ENCODE measurements at regions not wholly inside any gene's neighbourhood (a gene's known extent, or its start where the extent isn't known, plus 50 kb on each side); places are given as distances from the start of the nearest gene placed in this dataset.

DNA sequence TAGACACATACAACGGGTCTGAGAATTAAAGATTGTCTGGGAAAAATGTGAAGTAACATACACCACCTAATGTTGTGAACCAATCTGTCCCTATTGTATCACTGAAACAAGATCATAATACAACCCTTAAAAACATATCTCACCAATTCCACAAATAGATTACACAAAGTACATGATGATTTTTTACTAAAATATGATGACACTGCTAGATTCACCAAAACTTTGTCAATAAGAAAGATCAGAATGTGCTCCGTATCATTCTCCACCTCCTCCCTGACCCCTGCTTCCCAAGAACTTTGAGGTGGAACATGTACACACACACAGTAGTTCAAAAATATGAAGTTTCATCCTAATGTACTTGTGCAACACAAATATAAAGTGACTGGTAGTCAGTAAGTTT lies 862.0 kb downstream of the PCDH18 start:
- DNase-seq (ENCODE audit: low read depth in 3 of 3) = no peak

DNA sequence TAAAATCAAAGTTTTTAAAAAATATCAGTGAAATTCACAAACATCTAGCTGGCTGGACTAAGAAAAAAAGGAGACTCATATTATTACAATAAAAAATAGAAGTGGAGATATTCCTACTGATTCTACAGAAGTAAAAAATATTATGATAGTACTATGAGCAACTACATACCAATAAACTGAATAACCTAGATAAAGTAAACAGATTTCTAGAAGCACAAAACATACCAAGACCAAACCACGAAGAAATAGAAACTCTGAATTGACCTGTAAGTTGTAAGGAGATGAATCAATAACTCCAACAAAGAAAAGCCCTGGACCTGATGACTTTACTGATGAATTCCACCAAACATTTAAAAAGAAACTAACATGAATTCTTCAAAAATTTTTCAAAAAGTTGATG lies 867.3 kb downstream of the PCDH18 start:
- DNase-seq (ENCODE audit: low read depth in 3 of 3) = no peak

DNA sequence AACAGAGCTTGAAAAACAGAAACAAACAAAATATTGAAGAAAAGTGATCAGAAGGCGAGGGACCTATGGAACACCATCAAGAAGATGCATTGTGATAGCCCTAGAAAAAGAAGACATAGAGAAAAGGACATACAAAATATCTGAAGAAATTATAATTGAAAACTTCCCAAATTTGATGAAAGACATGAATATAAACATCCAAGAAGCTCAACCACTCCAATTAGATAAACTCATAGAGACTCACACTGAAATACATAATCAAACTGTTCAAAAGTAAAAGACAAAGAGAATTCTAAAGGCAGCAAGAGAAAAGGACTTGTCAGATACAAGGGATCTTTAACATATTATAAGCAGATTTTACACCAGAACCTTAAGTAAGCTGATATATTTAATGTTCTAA lies 869.8 kb downstream of the PCDH18 start:
- DNase-seq (ENCODE audit: low read depth in 3 of 3) = no peak

DNA sequence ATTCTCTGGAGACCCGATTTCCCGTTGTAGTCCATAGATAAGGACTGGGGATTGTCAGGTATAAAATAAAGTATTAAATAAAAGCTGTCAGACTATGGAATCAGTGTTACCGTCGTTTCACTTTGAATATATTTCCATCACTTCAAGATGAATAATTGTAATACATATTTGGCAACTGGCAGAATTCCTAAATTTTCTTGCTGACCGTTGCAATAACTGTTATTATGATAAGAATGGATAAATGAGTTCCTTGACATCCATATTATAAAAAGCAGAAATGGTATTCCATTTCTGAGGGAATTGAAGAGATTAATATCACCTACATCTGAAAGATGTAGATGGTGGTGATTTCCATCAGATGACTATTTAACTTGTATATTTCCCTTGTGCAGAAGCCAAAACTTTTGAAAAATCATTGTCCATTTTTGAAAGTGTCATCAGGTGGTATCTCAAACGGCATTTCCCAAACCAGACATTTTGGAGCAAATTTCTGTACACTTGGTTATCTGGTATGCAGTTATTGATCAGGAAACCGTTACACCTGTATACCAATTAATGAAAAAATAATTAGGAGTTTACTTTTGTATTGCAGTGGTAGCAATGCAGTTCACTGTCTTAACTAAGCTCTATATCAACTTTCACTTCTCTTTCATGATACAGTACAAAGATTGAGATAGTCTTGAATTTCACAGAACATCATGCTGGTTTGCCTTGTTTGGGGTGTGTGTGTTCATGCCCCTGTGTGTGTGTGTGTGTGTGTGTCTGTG lies 878.5 kb downstream of the PCDH18 start:
- DNase-seq (ENCODE audit: low read depth in 3 of 3) = no peak

DNA sequence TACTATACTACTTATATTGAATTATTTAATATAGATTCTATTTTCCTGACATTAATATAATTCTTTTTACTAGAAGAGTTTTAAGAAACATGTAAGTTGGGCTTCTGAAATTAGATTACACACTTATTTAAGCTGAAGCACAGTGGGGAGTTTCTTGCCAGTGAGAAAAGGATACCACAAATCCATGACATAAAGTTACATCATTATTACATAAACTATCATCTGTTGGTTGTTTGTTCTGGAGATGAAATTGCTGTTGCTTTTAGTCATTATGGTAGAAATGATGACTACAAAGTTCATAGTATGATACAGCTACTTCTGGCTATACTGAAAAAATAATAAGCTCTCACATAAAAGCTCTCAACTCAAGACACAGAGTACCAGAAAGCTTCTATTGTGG lies 880.4 kb downstream of the PCDH18 start:
- no peak for DNase-seq (ENCODE audit: low read depth in 3 of 3)

DNA sequence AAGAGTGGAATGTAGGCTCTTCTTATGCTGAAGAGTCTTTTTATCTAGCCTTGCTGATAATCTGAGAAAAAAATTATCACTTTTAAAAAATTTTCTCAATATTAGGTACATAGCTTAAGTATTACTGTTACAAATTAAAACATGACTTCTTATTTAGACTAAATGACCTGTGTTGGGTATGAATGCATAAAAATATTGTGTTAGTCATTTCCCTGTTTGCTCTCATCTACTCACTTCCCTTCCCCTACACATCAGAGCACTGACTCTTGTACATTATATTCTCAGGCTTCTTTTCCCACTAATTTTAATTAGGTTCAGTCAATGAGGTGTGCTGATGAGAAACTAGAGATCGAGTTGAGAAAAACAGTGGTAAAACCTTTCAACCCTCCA lies 881.0 kb downstream of the PCDH18 start:
- no peak for DNase-seq (ENCODE audit: low read depth in 3 of 3)

DNA sequence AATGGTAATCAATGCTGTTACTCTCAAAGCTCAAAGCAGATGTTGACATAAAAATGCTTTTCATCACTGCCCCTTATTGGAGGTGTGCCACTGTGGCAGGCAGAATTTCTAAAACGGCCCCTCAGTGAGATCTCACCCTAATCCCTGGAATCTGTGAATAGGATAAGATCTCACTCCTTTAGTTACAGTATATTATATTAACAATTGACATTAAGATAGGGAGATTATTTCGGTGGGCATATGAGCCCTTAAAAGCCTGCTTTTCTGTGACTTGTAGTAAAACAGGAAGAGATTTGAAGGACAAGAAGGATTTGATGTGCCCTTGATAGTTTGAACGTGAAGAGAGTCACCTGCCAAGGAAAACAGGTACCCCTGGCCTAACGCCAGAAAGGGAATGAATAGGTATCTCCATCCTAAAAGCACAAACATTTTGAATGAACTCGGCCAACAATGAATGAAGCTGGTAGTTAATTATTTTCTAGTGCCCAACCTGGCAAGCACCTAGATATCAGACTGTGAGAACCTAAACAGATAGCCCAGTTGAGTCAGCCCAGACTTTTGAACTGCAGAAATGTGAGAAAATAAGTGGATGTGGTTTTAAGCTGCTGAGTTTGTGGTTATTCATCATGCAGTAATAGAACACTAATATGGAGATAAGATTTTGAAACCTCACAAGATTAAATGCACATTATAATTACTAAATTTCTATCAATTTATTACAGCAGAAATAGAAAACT lies 881.6 kb downstream of the PCDH18 start:
- DNase-seq (ENCODE audit: low read depth in 3 of 3) = no peak

DNA sequence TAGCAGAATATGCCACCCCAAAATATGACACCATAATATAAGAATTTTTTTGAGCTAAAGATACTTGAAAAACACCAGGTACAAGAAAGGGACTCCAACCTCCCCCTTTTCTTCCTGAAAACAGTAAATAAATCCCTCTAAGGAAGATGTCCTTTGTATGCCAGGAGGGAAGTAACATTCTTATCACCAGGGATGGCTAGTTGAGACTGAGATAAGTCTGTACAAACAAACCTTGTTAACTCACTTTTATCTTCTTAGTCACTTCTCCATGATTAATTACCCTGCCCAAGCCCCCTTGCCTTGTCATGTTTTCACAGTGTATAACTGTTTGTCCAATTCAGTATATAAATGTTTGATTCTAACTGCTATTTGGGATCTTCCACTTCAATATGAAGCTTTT lies 888.0 kb downstream of the PCDH18 start:
- DNase-seq (ENCODE audit: low read depth in 3 of 3) = no peak

DNA sequence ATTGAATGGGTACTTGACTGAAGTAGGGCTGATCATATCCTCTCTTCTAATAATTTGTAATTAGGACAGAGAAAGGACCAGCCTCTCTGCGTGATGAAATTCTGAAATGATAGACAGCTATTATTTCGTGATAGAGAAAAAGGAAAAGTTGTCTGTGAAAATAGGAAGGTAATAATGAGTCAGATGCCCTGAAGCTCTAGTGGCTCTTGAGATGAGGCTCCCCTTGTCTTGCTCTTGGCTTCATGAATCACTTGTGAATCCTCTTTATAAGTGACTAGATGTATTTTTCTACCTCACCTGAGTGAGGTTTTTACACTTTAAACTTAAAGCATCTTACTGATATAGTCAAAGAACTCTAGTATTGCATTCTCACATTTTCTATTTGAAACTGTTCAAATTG lies 888.9 kb downstream of the PCDH18 start:
- no peak for DNase-seq (ENCODE audit: low read depth in 3 of 3)

DNA sequence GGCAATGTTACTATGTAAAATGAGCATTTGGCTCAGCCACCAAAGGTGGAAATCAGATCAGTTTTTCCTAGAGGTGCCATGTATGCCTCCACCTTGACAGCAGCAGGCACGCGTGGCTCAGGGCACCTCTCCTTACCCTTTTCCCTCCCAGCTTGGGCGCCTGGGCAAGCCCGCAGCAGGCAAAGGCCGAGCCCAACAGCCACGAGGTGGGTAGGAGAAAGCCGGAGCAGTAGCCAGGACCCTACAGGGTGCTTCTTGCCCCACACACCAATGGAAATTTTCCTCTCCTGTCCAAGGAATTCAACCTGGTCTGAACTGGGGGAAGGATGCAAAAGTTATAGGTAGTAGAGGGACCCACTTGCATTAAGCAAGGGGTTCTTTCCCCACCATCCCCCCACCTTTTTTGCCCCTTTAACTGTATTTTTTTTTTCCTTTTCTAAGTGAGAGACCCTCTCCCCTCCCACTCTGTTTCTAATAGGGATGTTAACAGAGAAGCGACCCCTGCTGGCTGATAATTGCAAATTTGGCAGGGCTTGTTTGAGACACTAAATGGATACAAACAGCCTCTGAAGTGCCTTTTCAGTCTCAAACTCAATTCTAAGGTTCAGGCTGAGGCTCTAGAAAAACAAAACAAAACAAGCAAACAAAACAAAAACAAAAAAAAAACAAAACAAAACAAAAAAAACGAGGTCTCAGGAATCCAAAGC lies 895.1 kb downstream of the PCDH18 start:
- no peak for DNase-seq (ENCODE audit: low read depth in 3 of 3)

DNA sequence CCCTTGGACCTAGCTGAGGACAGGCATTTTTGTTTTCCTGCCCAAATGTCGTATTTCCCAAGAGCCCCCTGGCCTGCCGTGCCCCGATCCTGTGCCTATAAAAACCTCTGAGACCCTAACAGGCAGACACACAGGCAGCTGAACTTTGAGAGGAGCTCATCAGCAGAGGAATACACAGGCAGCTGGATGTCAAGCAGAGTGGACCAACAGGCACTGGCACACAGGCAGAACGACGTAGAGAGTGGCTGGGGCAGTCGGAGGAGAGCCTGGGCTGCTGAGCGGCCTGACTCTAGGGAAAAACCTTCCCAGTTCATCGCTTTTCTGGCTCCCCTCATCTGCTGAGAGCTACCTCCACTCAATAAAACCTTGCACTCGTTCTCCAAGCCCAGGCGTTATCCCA lies 896.1 kb downstream of the PCDH18 start:
- no peak for DNase-seq (ENCODE audit: low read depth in 3 of 3)

DNA sequence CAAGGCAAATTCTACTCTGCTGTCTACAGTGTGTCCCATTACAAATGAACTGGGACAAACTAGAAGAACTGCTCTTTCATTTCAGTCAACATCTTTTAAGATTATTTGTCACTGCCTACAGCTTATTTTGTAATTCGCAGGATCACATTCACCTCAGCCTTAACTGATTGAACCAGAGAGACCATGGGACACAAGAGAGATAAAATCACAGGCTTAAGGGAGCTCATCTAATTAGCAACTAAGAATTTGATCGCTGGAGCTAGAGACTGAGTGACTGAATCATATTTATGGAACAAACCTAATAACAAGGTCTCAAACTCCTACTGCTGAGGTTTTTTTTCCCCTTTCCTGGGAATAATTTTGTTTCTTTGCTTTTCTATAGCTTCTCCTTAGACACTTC lies 898.2 kb downstream of the PCDH18 start:
- DNase-seq (ENCODE audit: low read depth in 3 of 3) = no peak

DNA sequence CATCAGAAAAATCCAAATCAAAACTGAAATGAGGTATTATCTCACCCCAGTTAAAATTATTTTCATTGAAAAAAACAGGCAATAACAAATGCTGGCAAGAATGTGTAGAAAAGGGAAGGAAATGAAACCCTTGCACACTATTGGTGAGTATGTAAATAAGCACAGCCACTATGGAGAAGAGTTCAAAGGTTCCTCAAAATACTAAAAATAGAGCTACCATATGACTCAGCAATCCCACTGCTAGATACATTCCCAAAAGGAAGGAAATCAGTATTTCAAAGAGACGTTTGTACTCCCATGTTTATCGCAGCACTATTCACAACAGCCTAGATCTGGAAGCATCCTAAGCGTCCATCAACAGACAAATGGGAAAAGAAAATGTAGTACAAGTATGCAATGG lies 932.4 kb downstream of the PCDH18 start:
- DNase-seq (ENCODE audit: low read depth in 3 of 3) = no peak

DNA sequence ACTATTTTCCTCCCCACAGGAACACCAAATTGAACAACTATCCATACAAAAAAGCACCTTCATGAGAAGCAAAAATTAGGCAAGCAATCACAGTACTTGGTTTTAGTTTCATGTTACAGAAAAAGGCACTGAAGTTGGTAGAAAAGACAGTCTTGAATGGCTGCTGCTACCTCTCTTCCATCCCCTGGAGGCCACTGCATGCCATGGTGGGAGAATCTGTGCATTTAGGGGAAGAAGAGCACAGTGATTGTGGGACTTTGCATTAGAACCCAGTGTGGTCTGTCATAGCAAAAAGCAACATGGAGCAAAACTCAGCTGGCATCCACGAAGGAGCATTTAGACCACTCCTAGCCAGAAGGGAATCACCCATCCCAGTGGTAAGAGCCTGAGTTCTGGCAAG lies 941.9 kb downstream of the PCDH18 start:
- DNase-seq (ENCODE audit: low read depth in 3 of 3) = no peak

DNA sequence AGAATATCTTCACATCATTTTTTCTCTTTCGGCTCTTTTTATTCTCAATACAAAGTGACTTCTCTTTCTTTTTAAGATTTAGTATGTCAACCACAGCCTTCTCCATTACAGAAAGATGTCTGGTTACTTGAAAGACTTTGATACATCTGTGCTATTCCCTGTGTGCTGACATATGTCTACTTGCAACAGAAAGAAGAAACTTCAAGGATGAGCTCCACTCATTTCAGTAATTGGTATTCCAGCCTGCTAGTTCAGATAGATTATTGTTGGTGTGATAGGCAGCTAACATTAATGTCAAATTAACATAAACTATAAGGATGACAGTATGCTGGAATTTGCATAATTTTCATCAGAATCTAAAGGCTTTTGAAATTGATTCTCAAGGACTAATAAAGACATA lies 948.7 kb downstream of the PCDH18 start:
- DNase-seq (ENCODE audit: low read depth in 3 of 3) = no peak

DNA sequence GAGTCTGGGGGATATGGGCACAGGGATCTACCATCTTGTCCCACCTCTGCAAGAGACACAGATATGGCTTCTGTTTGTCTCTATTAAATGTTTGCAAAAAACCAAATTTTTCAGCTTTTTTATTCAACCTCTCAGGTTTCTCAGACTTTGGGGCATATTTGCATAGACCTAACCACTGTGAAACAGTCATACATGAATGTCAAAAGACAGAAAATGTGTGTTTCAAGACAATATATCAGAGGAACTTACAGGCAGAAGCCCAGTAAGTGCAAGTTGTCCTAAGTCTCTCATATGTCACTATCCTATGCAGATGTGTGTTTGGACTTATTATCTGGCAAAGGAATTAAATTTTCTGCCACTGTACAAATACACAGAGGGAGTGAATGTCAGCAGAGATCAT lies 951.2 kb downstream of the PCDH18 start:
- no peak for DNase-seq (ENCODE audit: low read depth in 3 of 3)

DNA sequence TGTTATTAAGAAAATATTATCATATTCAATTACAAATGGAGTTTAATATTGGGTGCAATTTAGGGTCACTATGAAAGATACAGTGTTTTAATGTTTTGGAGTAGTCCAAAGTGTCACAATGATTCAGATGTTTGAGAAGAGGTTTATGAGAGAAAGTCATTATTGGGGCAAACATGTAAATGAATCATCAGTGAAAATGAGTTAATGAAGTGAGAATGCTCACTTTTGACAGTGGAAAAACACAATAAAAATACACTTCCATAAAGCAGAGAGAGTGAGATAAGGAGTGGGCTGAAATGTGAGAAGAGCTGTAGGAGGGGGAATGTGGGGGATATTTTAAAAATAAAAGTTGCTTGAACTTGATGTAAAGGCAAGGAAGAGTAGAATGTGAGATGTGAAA lies 957.1 kb downstream of the PCDH18 start:
- no peak for DNase-seq (ENCODE audit: low read depth in 3 of 3)

DNA sequence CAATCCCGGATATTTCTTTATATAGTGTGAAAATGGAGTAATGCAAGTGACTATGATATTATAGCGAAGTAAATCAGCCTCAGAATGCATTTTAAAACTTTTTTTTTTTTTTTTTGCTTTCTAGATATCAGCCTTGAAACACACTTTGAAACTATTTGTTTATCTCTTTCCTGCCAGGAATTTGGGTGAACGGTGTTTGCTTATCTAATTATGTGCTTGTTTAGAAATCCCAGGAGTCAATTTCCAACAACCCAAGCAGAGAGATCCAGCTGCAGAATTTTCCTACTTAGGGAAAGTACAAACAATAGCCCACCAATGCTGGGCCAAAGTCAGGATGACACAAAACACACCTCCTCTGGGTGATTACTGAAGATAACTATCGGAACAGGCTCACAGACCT lies 958.8 kb downstream of the PCDH18 start:
- no peak for DNase-seq (ENCODE audit: low read depth in 3 of 3)

DNA sequence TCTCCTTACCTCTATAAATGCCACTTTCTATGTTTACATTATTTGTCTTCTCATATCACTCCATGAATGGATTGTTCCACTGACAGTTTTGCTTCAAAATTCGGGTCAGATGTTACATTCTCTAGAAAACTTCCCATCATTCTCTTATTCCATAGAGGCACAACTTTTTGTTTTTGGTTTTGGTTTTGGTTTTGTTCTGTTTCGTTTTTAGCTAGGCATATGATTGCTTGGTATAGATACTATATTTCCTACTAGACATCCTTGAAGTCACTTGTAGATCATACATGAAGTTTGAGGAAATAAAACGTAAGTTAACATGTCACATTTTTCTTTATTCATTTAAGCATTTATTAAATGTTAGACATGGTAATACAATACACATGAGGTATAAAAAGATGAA lies 961.0 kb downstream of the PCDH18 start:
- no peak for DNase-seq (ENCODE audit: low read depth in 3 of 3)

DNA sequence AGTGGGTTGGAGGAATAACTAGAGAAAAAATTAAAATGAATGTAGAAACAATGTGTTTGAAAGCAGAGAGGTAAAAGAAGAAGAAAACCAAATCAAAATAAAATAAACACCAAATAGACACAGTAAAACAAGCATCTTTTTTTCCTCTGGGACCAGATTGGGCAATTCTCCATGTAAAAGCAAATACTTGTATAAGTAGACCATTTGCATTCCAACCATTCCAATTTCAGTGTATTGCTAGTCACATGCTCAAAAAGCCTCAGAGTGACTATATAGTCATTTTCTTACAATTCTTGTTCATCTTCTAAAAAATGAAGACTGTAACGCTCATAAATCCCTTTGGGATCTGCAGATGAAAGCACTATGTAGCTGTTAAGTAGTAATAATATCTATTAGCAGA lies 969.5 kb downstream of the PCDH18 start:
- no peak for DNase-seq (ENCODE audit: low read depth in 3 of 3)

DNA sequence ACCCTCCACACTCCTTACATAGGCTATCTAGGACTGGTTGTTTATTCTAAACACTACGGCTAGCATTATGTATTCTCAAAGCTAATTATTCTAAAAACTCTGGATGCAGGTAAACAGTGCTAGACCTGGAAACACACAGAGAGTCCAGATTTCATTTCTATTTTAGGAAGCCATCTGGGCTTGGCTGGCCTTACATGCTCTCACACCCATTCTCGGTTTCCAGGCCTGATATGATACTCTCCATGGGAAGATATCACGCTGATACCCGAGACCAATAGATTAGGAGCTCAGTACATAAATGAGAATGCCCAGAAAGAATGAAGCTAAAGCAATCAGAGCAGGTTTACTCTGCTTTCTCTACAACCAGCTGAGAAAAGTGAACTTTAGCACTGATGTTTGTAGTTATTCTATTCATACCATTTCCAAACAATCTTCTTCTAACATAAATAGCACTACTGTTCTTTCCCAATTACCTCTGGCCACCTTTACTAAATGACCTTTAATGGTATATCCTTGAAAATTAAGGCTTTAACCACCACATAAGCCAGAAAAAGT lies 973.3 kb downstream of the PCDH18 start:
- no peak for DNase-seq (ENCODE audit: low read depth in 3 of 3)

DNA sequence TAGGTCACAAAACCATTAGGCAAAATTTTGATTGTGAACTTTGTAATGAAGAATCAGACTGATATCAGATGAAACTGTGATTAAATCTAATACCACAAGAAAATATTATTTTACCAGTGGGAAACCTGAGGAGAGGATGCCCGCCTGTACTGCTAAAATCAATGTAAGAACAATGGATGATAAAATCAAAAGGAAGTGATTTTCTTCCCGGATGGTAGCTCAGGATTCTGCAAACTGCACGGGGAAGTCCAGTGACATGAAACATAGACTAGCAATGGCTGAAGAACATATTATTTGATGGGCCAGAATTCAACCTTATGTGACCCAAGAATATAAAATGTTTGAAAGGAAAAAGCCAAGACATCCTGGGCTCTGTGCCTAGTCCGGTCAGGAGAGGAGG lies 974.9 kb downstream of the PCDH18 start:
- DNase-seq (ENCODE audit: low read depth in 3 of 3) = no peak

DNA sequence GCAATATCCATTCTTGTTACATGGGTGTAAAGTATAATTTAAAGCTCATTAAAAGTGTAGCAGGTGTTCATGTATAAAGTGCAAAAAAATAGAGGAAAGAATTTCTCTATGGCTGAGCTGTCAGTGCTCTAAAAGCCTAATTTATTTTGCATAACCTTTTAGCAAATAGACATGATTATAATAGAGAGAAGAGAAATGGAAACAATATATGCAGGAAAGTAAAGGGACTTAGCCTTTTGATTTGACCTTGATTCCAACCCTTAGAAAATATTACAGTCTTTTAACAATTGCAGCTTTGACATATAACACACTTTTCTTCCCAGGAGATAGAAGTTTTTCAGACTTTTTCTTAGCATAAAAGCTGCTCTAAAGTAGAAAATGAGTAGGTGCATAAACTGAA lies 978.3 kb downstream of the PCDH18 start:
- DNase-seq (ENCODE audit: low read depth in 3 of 3) = no peak
